HG03575 (cell line): ENCODE measurements at regions not wholly inside any gene's neighbourhood (a gene's known extent, or its start where the extent isn't known, plus 50 kb on each side); places are given as distances from the start of the nearest gene placed in this dataset.
"Not testable (repeated sequence)": the region's sequence is repeated elsewhere in the genome, so short reads cannot be mapped to it uniquely, and the experiment has no call there.

Experiments used
- ATAC-seq: cut with Tn5 transposase; IDR thresholded peaks from one replicate; pipeline ENCODE4 v1.9.1; 2021; ENCODE audit not compliant: unreplicated experiment, insufficient number of reproducible peaks, low FRiP score; ENCODE audit errors: extremely low read depth

DNA sequence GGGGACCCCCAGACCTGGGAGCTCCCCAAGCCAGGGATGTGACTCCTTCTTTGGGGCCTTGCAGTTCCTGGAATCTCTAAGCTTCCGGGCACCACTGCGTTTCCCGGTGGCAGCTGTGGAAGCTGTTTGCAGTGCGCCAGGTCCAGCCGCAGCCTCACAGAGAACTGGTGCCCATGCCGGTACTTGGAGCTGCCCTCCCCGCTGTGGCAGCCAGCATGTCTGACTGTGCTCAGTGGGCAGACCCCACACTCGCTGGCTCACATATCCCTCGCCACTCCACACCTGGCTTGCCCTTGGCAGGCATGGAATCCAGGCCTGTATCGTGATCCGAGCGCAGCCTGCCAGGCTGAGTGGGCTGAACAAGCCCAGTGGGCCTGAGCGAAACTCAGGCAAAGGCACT is 753.2 kb upstream of the PCDH20 start:
- ATAC-seq, result no peak

- ATAC-seq, result no peak
These were observed 752.1 kb upstream of the PCDH20 start for GRCh38 chr13:62167650-62168172.

GRCh38 chr13:62162860-62163259 is 747.2 kb upstream of the PCDH20 start:
- no peak for ATAC-seq

GRCh38 chr13:62158520-62158919 is 742.9 kb upstream of the PCDH20 start:
- ATAC-seq, result no peak

DNA sequence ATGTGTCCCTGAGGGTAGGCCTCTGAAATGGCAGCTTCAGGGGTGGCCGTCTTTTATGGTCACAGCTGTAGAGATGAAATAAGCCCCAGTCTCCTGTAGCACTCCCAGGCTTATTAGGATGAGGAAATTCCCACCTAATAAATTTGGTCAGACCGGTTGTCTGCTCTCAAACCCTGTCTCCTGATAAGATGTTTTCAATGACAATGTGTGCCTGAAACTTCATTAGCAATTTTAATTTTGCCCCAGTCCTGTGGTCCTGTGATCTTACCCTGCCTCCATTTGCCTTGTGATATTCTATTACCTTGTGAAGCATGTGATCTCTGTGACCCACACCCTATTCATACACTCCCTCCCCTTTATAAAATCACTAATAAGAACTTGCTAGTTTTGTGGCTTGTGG is 736.1 kb upstream of the PCDH20 start:
- ATAC-seq, result not testable (repeated sequence)

GRCh38 chr13:62142048-62142447 is 726.4 kb upstream of the PCDH20 start:
- no peak for ATAC-seq

- no peak for ATAC-seq
These were observed 723.9 kb upstream of the PCDH20 start for GRCh38 chr13:62139597-62139996.

DNA sequence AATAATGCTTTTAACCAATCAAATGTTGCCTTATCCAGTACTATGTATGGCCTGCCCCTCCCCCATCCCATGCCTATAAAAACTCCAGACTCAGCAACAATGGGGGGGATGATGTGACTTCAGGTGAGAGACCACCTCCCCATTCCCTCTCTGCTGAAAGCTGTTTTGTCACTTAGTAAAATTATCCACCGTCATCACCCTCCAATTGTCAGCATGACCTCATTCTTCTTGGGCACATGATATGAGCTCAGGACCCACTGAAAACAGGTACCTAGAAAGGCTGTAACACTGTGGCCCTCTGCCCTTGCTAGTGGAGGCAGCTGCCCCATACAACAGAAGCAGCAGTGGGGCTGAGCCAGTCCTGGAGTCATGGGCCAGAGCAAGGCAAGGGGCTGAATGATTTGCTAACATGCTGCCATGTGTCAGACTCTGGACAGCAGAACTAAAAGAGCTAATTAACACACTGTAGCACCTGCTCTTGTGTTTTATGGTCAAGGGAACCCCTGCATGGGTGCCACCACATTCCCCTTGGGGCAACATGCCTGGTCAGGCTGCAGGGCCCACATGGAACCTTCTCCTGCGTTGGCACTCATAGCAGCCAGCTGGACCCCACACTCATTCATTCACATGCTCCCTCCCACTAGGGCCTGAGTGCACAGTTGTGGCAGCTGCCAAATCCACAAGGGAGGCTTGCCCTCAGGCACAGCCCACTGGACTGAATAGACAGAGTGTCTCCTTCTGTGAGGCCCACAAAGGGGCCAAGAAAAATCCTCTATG is 722.2 kb upstream of the PCDH20 start:
- no peak for ATAC-seq

DNA sequence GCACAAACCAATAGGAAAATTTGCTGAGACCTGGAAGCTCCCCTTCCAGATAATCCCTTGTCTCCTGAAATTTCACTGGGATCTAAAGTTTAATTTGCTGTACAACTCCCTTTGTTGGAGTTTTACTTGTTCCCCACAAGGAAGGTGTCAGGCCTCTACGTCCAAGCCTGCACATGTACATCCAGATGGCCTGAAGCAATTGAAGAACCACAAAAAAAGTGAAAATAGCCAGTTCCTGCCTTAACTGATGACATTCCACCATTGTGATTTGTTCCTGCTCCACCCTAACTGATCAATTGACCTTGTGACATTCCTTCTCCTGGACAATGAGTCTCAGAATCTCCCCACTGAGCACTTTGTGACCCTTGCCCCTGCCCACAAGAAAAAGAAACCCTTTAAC is 716.0 kb upstream of the PCDH20 start:
- ATAC-seq, result no peak

- ATAC-seq, result no peak
These were observed 714.7 kb upstream of the PCDH20 start for GRCh38 chr13:62130062-62130970.

- no peak for ATAC-seq
These were observed 713.4 kb upstream of the PCDH20 start for GRCh38 chr13:62129000-62129551.

DNA sequence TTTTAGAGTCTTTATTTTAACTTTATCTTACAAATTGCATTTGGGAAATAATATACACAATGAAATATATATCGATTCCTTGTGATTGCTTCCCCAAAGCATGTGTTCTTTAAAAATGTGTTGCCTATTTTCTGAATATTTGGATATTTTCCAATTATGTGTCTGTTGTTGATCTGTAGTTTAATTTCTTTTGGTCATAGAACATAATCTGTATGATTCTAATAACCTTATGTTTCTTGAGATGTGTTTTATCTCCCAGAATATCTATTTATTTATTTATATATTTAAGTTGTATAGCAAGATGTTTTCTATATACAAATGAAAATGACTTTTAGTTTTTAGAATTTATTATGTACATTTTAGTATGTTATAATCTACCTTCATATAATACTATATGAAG is 710.8 kb upstream of the PCDH20 start:
- ATAC-seq, result no peak

- no peak for ATAC-seq
These were observed 709.8 kb upstream of the PCDH20 start for GRCh38 chr13:62125451-62125850.

- no peak for ATAC-seq
These were observed 707.8 kb upstream of the PCDH20 start for GRCh38 chr13:62123409-62123808.

GRCh38 chr13:62122434-62122833 is 706.8 kb upstream of the PCDH20 start:
- ATAC-seq, result no peak

DNA sequence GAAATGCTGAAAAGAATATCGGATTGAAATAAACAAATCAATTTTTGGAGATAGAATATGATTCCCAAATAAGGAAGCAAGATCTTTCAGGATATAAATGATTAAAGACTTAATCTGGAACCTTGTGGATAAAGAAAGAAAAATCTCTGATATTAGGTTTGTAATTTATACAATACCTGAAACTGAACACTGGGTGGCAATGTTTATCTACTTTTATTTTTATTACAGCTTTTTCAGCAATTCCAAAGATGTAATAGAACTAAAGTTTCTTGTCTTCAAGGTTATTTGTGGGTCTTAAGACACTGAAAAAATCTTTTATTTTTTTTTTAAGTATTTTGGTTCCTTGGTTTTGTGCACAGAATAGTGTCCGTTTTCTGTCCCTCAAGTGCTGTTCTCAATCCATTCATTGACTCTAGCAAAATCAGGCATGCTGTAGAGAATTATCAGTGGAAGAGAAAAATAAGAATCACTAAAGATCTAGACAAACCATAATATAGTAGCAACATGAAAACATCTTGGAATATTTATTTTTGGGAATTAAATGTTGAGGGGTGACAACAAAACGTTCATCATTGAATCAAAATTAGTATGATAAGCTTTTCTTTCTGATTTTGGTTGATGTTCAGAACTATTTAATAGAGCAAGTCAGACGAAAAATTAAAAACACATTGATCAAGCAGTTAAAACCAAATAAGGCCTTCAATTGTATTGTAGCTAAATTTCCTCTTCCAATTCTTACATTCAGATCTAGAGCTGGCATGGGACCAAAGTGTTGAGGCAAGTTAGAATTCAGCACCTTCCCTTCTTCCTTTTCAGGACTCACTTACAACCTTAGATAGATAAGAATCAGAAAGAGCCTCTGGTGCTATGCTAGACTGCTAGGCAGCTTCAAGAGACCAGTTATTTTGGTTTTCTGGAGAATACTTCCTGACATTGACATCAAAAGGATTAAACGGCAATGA is 704.4 kb upstream of the PCDH20 start:
- ATAC-seq, result no peak

- ATAC-seq, result no peak
These were observed 700.2 kb upstream of the PCDH20 start for GRCh38 chr13:62115831-62116230.

GRCh38 chr13:62113179-62113578 is 697.5 kb upstream of the PCDH20 start:
- no peak for ATAC-seq

DNA sequence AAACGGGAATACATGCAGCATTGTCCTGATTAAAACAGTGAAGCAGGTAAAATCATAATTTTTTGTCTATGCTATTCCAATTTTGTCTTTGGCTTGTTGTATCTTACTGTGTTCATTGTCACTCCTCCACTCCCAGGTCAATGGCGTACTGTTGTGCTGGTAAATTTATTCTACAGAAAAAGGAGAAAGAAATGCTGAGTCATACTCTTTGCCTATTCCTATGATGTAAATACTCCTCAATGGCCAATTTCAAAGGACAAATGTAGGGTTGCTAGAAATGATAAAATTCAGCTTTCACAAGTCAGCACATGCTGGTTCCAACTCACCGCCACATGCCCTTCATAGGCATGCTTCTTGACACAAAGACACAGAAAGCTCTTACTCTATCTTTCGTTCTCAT is 694.4 kb upstream of the PCDH20 start:
- no peak for ATAC-seq
